22Rv1 (cell line): ENCODE measurements at regions not wholly inside any gene's neighbourhood (a gene's known extent, or its start where the extent isn't known, plus 50 kb on each side); places are given as distances from the start of the nearest gene placed in this dataset.

ENCODE experiments used
- CTCF ChIP-seq: fragments of 450-650 bp; IDR thresholded peaks from 2 replicates; pipeline ENCODE4 v1.5.1; 2017; ENCODE audit warnings: mild to moderate bottlenecking
- ZFX ChIP-seq: fragments of 450-650 bp; IDR thresholded peaks from 2 replicates; pipeline ENCODE4 v1.6.1; 2017; ENCODE audit warnings: antibody characterized with exemption, borderline replicate concordance

GRCh38 chr11:62073061-62073460 lies 50.8 kb upstream of the INCENP start:
- TF ChIP-seq CTCF: no peak
- no peak for TF ChIP-seq ZFX
